ENCODE measurements at regions not wholly inside any gene's neighbourhood (a gene's known extent, or its start where the extent isn't known, plus 50 kb on each side); places are given as distances from the start of the nearest gene placed in this dataset.

DNA sequence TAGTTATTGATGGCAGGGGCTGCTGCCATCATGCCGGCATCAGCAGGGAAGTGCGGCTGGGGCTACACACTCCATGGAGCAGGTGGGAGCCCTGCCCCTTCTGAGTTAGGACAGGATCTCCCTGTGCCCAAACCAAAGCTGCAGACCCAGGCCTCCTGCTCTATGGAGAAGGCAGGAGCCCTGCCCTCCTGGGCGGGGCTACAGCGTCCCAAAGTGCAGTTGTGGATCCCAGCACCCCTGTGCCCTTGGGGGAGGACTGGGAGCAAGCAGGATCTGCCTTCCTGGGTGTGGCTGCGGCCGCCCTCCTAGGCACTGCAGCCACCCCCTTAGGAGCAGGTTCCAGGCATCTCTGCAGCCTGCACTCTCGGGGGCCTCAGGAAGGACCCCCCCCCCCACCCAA, 1392.4 kb upstream of the SLC39A10 start:
- intact Hi-C loops (cut with micrococcal nuclease; ENCODE audit: unreplicated experiment), result no loop called here
- FAIRE-seq, result no peak
- BruUV-seq (replicated peaks), result no TSS peak
- in situ Hi-C loops (cut with HindIII; ENCODE audit: extremely low pct_ligation_motif_present, low pct_unique_long_range_greater_than_20kb), result no loop called here
- no peak overlapping the region for H3K9ac ChIP-seq (ENCODE audit: insufficient read depth, low read depth, low read length)
- H3K4me1 ChIP-seq (ENCODE audit: insufficient read depth, low read length), result no peaks in the 10 kb centered on the region
- CTCF ChIA-PET (ENCODE audit: low intra/inter-chr PET ratio, low total read pairs), result no interaction called here
- TF ChIP-seq, protein P1, sequence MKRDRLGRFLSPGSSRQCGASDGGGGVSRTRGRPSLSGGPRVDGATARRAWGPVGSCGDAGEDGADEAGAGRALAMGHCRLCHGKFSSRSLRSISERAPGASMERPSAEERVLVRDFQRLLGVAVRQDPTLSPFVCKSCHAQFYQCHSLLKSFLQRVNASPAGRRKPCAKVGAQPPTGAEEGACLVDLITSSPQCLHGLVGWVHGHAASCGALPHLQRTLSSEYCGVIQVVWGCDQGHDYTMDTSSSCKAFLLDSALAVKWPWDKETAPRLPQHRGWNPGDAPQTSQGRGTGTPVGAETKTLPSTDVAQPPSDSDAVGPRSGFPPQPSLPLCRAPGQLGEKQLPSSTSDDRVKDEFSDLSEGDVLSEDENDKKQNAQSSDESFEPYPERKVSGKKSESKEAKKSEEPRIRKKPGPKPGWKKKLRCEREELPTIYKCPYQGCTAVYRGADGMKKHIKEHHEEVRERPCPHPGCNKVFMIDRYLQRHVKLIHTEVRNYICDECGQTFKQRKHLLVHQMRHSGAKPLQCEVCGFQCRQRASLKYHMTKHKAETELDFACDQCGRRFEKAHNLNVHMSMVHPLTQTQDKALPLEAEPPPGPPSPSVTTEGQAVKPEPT (CRISPR knock-in tag; IDR thresholded peaks at IDR 0.05; ENCODE audit: low read depth), result no peak
- TF ChIP-seq, protein P2, sequence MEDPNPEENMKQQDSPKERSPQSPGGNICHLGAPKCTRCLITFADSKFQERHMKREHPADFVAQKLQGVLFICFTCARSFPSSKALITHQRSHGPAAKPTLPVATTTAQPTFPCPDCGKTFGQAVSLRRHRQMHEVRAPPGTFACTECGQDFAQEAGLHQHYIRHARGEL (CRISPR knock-in tag; IDR thresholded peaks at IDR 0.05), result no peak
- no peak for TF ChIP-seq IKZF4 (CRISPR knock-in tag; IDR thresholded peaks at IDR 0.05; ENCODE audit: borderline replicate concordance, low read depth, not compliant biosample characterization)
- TF ChIP-seq ESRRA (CRISPR knock-in tag; IDR thresholded peaks at IDR 0.05; ENCODE audit: low read depth), result no peak
- TF ChIP-seq, protein P3, sequence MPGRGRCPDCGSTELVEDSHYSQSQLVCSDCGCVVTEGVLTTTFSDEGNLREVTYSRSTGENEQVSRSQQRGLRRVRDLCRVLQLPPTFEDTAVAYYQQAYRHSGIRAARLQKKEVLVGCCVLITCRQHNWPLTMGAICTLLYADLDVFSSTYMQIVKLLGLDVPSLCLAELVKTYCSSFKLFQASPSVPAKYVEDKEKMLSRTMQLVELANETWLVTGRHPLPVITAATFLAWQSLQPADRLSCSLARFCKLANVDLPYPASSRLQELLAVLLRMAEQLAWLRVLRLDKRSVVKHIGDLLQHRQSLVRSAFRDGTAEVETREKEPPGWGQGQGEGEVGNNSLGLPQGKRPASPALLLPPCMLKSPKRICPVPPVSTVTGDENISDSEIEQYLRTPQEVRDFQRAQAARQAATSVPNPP (CRISPR knock-in tag; IDR thresholded peaks at IDR 0.05), result no peak
- TF ChIP-seq GATAD2A (CRISPR knock-in tag; IDR thresholded peaks at IDR 0.05), result no peak
- TF ChIP-seq, protein P4, sequence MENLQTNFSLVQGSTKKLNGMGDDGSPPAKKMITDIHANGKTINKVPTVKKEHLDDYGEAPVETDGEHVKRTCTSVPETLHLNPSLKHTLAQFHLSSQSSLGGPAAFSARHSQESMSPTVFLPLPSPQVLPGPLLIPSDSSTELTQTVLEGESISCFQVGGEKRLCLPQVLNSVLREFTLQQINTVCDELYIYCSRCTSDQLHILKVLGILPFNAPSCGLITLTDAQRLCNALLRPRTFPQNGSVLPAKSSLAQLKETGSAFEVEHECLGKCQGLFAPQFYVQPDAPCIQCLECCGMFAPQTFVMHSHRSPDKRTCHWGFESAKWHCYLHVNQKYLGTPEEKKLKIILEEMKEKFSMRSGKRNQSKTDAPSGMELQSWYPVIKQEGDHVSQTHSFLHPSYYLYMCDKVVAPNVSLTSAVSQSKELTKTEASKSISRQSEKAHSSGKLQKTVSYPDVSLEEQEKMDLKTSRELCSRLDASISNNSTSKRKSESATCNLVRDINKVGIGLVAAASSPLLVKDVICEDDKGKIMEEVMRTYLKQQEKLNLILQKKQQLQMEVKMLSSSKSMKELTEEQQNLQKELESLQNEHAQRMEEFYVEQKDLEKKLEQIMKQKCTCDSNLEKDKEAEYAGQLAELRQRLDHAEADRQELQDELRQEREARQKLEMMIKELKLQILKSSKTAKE (CRISPR knock-in tag; IDR thresholded peaks at IDR 0.05; ENCODE audit: borderline replicate concordance), result no peak
- TF ChIP-seq NRL (CRISPR knock-in tag; IDR thresholded peaks at IDR 0.05; ENCODE audit: borderline replicate concordance), result no peak
- no peak for TF ChIP-seq SNAPC2 (CRISPR knock-in tag; IDR thresholded peaks at IDR 0.05)
- TF ChIP-seq FOXK2 (IDR thresholded peaks at IDR 0.05), result no peak
- no peak for TF ChIP-seq ZMYM3 (CRISPR knock-in tag; IDR thresholded peaks at IDR 0.05)
- TF ChIP-seq HDAC1 (CRISPR knock-in tag; IDR thresholded peaks at IDR 0.05), result no peak
- no peak for TF ChIP-seq ZMYM2 (CRISPR knock-in tag; IDR thresholded peaks at IDR 0.05)
- TF ChIP-seq, protein P5, sequence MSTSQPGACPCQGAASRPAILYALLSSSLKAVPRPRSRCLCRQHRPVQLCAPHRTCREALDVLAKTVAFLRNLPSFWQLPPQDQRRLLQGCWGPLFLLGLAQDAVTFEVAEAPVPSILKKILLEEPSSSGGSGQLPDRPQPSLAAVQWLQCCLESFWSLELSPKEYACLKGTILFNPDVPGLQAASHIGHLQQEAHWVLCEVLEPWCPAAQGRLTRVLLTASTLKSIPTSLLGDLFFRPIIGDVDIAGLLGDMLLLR (CRISPR knock-in tag; IDR thresholded peaks at IDR 0.05), result no peak
- TF ChIP-seq, protein P6, sequence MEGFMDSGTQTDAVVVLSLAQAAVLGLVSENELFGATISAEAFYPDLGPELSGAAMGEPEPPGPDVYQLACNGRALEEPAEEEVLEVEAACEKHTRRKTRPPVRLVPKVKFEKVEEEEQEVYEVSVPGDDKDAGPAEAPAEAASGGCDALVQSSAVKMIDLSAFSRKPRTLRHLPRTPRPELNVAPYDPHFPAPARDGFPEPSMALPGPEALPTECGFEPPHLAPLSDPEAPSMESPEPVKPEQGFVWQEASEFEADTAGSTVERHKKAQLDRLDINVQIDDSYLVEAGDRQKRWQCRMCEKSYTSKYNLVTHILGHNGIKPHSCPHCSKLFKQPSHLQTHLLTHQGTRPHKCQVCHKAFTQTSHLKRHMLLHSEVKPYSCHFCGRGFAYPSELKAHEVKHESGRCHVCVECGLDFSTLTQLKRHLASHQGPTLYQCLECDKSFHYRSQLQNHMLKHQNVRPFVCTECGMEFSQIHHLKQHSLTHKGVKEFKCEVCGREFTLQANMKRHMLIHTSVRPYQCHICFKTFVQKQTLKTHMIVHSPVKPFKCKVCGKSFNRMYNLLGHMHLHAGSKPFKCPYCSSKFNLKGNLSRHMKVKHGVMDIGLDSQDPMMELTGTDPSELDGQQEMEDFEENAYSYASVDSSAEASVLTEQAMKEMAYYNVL (CRISPR knock-in tag; IDR thresholded peaks at IDR 0.05; ENCODE audit: borderline replicate concordance), result no peak
- H3K4me3 ChIP-seq (replicated peaks in 1 of 3; ENCODE audit: insufficient read depth in 1 of 3, low read depth in 2 of 3, low read length in 3 of 3), result no peak overlapping the region
- ATAC-seq, result no peak
- H4K20me1 ChIP-seq (ENCODE audit: insufficient read depth, low read length), result no peaks in the 10 kb centered on the region
- no peaks in the 10 kb centered on the region for H3K79me2 ChIP-seq (ENCODE audit: insufficient read depth, low read length)
- no peaks in the 10 kb centered on the region for H3K9me3 ChIP-seq (ENCODE audit: low read length)
- H2AFZ ChIP-seq (ENCODE audit: low read length), result no peak overlapping the region
- DNase-seq (ENCODE audit: low spot score), result no peak
- H3K4me2 ChIP-seq (ENCODE audit: low read depth, low read length), result no peak overlapping the region
- H3K27me3 ChIP-seq (ENCODE audit: control insufficient read depth in 1 of 2, insufficient read depth in 2 of 2, low read length in 2 of 2), result no peaks in the 10 kb centered on the region
- POLR2A ChIA-PET, result no interaction called here
- H3K36me3 ChIP-seq (replicated peaks in 1 of 2; ENCODE audit: control insufficient read depth in 1 of 2, insufficient read depth in 2 of 2, low read length in 2 of 2), result no peaks in the 10 kb centered on the region
- no peak overlapping the region for H3K27ac ChIP-seq (ENCODE audit: extremely low read length, insufficient read depth, low read length)
- WGBS (ENCODE audit: low lambda C conversion rate), result 44% methylated on average over 2 of the region's 7 CpGs
